ENCODE measurements at regions not wholly inside any gene's neighbourhood (a gene's known extent, or its start where the extent isn't known, plus 50 kb on each side); places are given as distances from the start of the nearest gene placed in this dataset.
"Not testable (repeated sequence)": the region's sequence is repeated elsewhere in the genome, so short reads cannot be mapped to it uniquely, and the experiment has no call there.

DNA sequence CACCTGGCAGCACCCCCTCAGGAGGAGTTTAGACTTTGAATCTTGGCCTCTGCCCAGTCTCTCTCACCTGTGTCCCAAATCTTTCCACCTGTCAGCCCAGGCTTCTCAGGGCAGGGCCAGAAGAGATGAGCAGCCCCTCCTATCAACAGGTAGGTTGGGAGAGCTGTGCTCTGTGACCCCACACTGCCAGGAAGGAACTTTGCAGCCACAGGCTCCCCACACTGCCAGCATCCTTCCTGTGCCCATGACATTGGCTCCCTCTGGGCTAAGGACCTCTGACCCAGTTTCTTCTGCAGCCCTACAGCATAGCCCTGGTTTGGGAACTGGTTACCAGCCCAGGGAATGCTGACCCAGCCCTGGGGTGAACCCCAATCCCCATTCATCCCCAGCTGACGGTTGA lies 115.7 kb upstream of the IQSEC1 start:
- no peak overlapping the region for H3K27ac ChIP-seq (ENCODE audit: low read depth, low read length)
- H3K27me3 ChIP-seq (ENCODE audit: control insufficient read depth in 3 of 3, insufficient read depth in 3 of 3, low read length in 3 of 3) = peaks cover 0 to 2% (median 2%) of the 10 kb centered on the region in 3 donors
- H3K4me1 ChIP-seq (ENCODE audit: control insufficient read depth in 3 of 3, insufficient read depth in 3 of 3, low read length in 3 of 3) = peaks cover 21 to 30% (median 24%) of the 10 kb centered on the region in 3 donors
- H3K9ac ChIP-seq (ENCODE audit: low read depth in 1 of 3, low read length in 3 of 3) = no peak overlapping the region
- no peak overlapping the region for H3K4me3 ChIP-seq (ENCODE audit: low read length in 3 of 3)
- H3K9me3 ChIP-seq (ENCODE audit: control insufficient read depth in 3 of 3, low read length in 3 of 3) = no peaks in the 10 kb centered on the region
- H3K36me3 ChIP-seq (ENCODE audit: control insufficient read depth in 3 of 3, insufficient read depth in 3 of 3, low read length in 3 of 3) = no peaks in the 10 kb centered on the region

GRCh38 chr3:13188181-13188779 lies 115.1 kb upstream of the IQSEC1 start:
- H3K4me1 ChIP-seq (ENCODE audit: control insufficient read depth in 3 of 3, insufficient read depth in 3 of 3, low read length in 3 of 3) = peaks cover 14 to 23% (median 17%) of the 10 kb centered on the region in 3 donors
- H3K27ac ChIP-seq (ENCODE audit: low read depth, low read length) = no peak overlapping the region
- no peak overlapping the region for H3K9ac ChIP-seq (ENCODE audit: low read depth in 1 of 3, low read length in 3 of 3)
- H3K36me3 ChIP-seq (ENCODE audit: control insufficient read depth in 3 of 3, insufficient read depth in 3 of 3, low read length in 3 of 3) = no peaks in the 10 kb centered on the region
- no peaks in the 10 kb centered on the region for H3K9me3 ChIP-seq (ENCODE audit: control insufficient read depth in 3 of 3, low read length in 3 of 3)
- H3K27me3 ChIP-seq (ENCODE audit: control insufficient read depth in 3 of 3, insufficient read depth in 3 of 3, low read length in 3 of 3) = peaks cover 0 to 2% (median 0%) of the 10 kb centered on the region in 3 donors
- H3K4me3 ChIP-seq (ENCODE audit: low read length in 3 of 3) = no peak overlapping the region

GRCh38 chr3:13187593-13187992 lies 114.4 kb upstream of the IQSEC1 start:
- H3K27ac ChIP-seq (ENCODE audit: low read depth, low read length) = no peak overlapping the region

GRCh38 chr3:13186435-13186815 lies 113.2 kb upstream of the IQSEC1 start:
- no peak overlapping the region for H3K27ac ChIP-seq (ENCODE audit: low read depth, low read length)
- H3K36me3 ChIP-seq (ENCODE audit: control insufficient read depth in 3 of 3, insufficient read depth in 3 of 3, low read length in 3 of 3) = no peaks in the 10 kb centered on the region
- H3K4me1 ChIP-seq (ENCODE audit: control insufficient read depth in 3 of 3, insufficient read depth in 3 of 3, low read length in 3 of 3) = peaks cover 13 to 22% (median 16%) of the 10 kb centered on the region in 3 donors
- H3K4me3 ChIP-seq (ENCODE audit: low read length in 3 of 3) = no peak overlapping the region
- H3K27me3 ChIP-seq (ENCODE audit: control insufficient read depth in 3 of 3, insufficient read depth in 3 of 3, low read length in 3 of 3) = no peaks in the 10 kb centered on the region
- no peak overlapping the region for H3K9ac ChIP-seq (ENCODE audit: low read depth in 1 of 3, low read length in 3 of 3)
- no peaks in the 10 kb centered on the region for H3K9me3 ChIP-seq (ENCODE audit: control insufficient read depth in 3 of 3, low read length in 3 of 3)

More at GRCh38 chr3:13187593-13187992, 114.4 kb upstream of the IQSEC1 start:
- H3K9ac ChIP-seq (ENCODE audit: low read depth in 1 of 3, low read length in 3 of 3) = no peak overlapping the region
- peaks cover 13 to 22% (median 16%) of the 10 kb centered on the region in 3 donors for H3K4me1 ChIP-seq (ENCODE audit: control insufficient read depth in 3 of 3, insufficient read depth in 3 of 3, low read length in 3 of 3)
- H3K9me3 ChIP-seq (ENCODE audit: control insufficient read depth in 3 of 3, low read length in 3 of 3) = no peaks in the 10 kb centered on the region
- no peaks in the 10 kb centered on the region for H3K36me3 ChIP-seq (ENCODE audit: control insufficient read depth in 3 of 3, insufficient read depth in 3 of 3, low read length in 3 of 3)
- no peak overlapping the region for H3K4me3 ChIP-seq (ENCODE audit: low read length in 3 of 3)
- peaks cover 0 to under 1% (median 0%) of the 10 kb centered on the region in 3 donors for H3K27me3 ChIP-seq (ENCODE audit: control insufficient read depth in 3 of 3, insufficient read depth in 3 of 3, low read length in 3 of 3)

- Histone ChIP-seq H3K36me3 (ENCODE audit: control insufficient read depth in 3 of 3, insufficient read depth in 3 of 3, low read length in 3 of 3) (no peaks in the 10 kb centered on the region), H3K9me3 (ENCODE audit: control insufficient read depth in 3 of 3, low read length in 3 of 3) (no peaks in the 10 kb centered on the region), H3K9ac (ENCODE audit: low read depth in 1 of 3, low read length in 3 of 3) (no peak overlapping the region), H3K27ac (ENCODE audit: low read depth, low read length) (no peak overlapping the region), H3K27me3 (ENCODE audit: control insufficient read depth in 3 of 3, insufficient read depth in 3 of 3, low read length in 3 of 3) (no peaks in the 10 kb centered on the region), H3K4me3 (ENCODE audit: low read length in 3 of 3) (no peak overlapping the region), H3K4me1 (ENCODE audit: control insufficient read depth in 3 of 3, insufficient read depth in 3 of 3, low read length in 3 of 3) (peaks cover 13 to 22% (median 16%) of the 10 kb centered on the region in 3 donors)
Observed at GRCh38 chr3:13185737-13186434, 112.7 kb upstream of the IQSEC1 start.

GRCh38 chr3:13179582-13180210 lies 106.5 kb upstream of the IQSEC1 start:
- H3K9me3 ChIP-seq (ENCODE audit: control insufficient read depth in 3 of 3, low read length in 3 of 3); H3K4me1 ChIP-seq (ENCODE audit: control insufficient read depth in 3 of 3, insufficient read depth in 3 of 3, low read length in 3 of 3); H3K9ac ChIP-seq (ENCODE audit: low read depth in 1 of 3, low read length in 3 of 3); H3K4me3 ChIP-seq (ENCODE audit: low read length in 3 of 3); H3K27me3 ChIP-seq (ENCODE audit: control insufficient read depth in 3 of 3, insufficient read depth in 3 of 3, low read length in 3 of 3); H3K27ac ChIP-seq (ENCODE audit: low read depth, low read length); H3K36me3 ChIP-seq (ENCODE audit: control insufficient read depth in 3 of 3, insufficient read depth in 3 of 3, low read length in 3 of 3): not testable (repeated sequence)

GRCh38 chr3:13179181-13179580 lies 106.0 kb upstream of the IQSEC1 start:
- Histone ChIP-seq H3K9me3 (ENCODE audit: control insufficient read depth in 3 of 3, low read length in 3 of 3) (peaks cover 0 to 7% (median 5%) of the 10 kb centered on the region in 3 donors), H3K36me3 (ENCODE audit: control insufficient read depth in 3 of 3, insufficient read depth in 3 of 3, low read length in 3 of 3) (no peaks in the 10 kb centered on the region), H3K4me3 (ENCODE audit: low read length in 3 of 3) (no peak overlapping the region), H3K9ac (ENCODE audit: low read depth in 1 of 3, low read length in 3 of 3) (no peak overlapping the region), H3K4me1 (ENCODE audit: control insufficient read depth in 3 of 3, insufficient read depth in 3 of 3, low read length in 3 of 3) (no peaks in the 10 kb centered on the region), H3K27ac (ENCODE audit: low read depth, low read length) (no peak overlapping the region), H3K27me3 (ENCODE audit: control insufficient read depth in 3 of 3, insufficient read depth in 3 of 3, low read length in 3 of 3) (no peaks in the 10 kb centered on the region)

DNA sequence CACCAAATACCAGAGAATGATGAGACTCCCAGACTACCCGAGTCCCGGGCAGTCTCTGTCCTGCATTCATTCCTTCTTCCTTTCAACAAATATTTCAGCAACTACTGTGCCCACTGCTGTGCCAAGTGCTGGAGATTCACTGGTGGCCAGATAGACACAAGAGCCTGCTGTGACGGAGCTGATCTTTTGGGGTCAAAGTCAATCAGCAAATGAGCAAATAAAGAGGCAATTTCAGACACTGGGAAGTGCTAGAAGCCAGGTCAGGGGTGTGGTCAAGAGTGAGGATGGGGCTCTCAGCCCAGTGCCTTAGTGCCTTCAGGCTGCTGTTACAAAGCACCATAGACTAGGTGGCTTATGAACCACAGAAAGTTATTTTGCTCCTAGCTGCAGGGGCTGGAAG lies 104.9 kb upstream of the IQSEC1 start:
- Histone ChIP-seq H3K9me3 (ENCODE audit: control insufficient read depth in 3 of 3, low read length in 3 of 3) (peaks cover 0 to 7% (median 5%) of the 10 kb centered on the region in 3 donors), H3K9ac (ENCODE audit: low read depth in 1 of 3, low read length in 3 of 3) (no peak overlapping the region), H3K27me3 (ENCODE audit: control insufficient read depth in 3 of 3, insufficient read depth in 3 of 3, low read length in 3 of 3) (no peaks in the 10 kb centered on the region), H3K4me3 (ENCODE audit: low read length in 3 of 3) (no peak overlapping the region), H3K36me3 (ENCODE audit: control insufficient read depth in 3 of 3, insufficient read depth in 3 of 3, low read length in 3 of 3) (no peaks in the 10 kb centered on the region), H3K4me1 (ENCODE audit: control insufficient read depth in 3 of 3, insufficient read depth in 3 of 3, low read length in 3 of 3) (no peaks in the 10 kb centered on the region), H3K27ac (ENCODE audit: low read depth, low read length) (no peak overlapping the region)

DNA sequence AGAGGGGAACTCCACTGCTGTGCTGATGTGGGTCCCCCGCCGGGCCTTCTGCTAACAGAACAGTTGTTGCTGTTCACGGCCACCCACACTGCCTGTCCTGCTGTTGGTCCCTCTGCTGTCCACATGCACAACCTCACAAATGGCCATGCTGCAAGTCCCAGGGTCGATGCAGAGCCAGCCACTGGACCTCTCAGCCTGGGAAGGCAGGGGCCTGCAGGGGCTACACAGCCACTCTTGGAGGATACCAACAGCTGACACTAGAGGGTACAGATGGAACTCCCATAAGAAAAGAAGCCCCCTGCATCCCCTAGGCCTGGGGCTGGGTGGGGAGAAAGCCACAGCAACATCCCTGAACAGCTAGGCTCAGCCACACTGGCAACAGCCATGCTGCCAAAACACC lies 104.4 kb upstream of the IQSEC1 start:
- Histone ChIP-seq H3K4me3 (ENCODE audit: low read length in 3 of 3) (no peak overlapping the region), H3K27ac (ENCODE audit: low read depth, low read length) (no peak overlapping the region), H3K9ac (ENCODE audit: low read depth in 1 of 3, low read length in 3 of 3) (no peak overlapping the region), H3K27me3 (ENCODE audit: control insufficient read depth in 3 of 3, insufficient read depth in 3 of 3, low read length in 3 of 3) (no peaks in the 10 kb centered on the region), H3K36me3 (ENCODE audit: control insufficient read depth in 3 of 3, insufficient read depth in 3 of 3, low read length in 3 of 3) (no peaks in the 10 kb centered on the region), H3K4me1 (ENCODE audit: control insufficient read depth in 3 of 3, insufficient read depth in 3 of 3, low read length in 3 of 3) (no peaks in the 10 kb centered on the region), H3K9me3 (ENCODE audit: control insufficient read depth in 3 of 3, low read length in 3 of 3) (peaks cover 0 to 7% (median 5%) of the 10 kb centered on the region in 3 donors)

- Histone ChIP-seq H3K9ac (ENCODE audit: low read depth in 1 of 3, low read length in 3 of 3) (no peak overlapping the region), H3K36me3 (ENCODE audit: control insufficient read depth in 3 of 3, insufficient read depth in 3 of 3, low read length in 3 of 3) (no peaks in the 10 kb centered on the region), H3K27me3 (ENCODE audit: control insufficient read depth in 3 of 3, insufficient read depth in 3 of 3, low read length in 3 of 3) (no peaks in the 10 kb centered on the region), H3K27ac (ENCODE audit: low read depth, low read length) (no peak overlapping the region), H3K4me1 (ENCODE audit: control insufficient read depth in 3 of 3, insufficient read depth in 3 of 3, low read length in 3 of 3) (no peaks in the 10 kb centered on the region), H3K9me3 (ENCODE audit: control insufficient read depth in 3 of 3, low read length in 3 of 3) (peaks cover 0 to 7% (median 5%) of the 10 kb centered on the region in 3 donors), H3K4me3 (ENCODE audit: low read length in 3 of 3) (no peak overlapping the region)
Observed at GRCh38 chr3:13177236-13177635, 104.0 kb upstream of the IQSEC1 start.

Data from skeletal muscle tissue (tissue), 3 donors.